ENCODE measurements at regions not wholly inside any gene's neighbourhood (a gene's known extent, or its start where the extent isn't known, plus 50 kb on each side); places are given as distances from the start of the nearest gene placed in this dataset.
"Not testable (repeated sequence)": the region's sequence is repeated elsewhere in the genome, so short reads cannot be mapped to it uniquely, and the experiment has no call there.

DNA sequence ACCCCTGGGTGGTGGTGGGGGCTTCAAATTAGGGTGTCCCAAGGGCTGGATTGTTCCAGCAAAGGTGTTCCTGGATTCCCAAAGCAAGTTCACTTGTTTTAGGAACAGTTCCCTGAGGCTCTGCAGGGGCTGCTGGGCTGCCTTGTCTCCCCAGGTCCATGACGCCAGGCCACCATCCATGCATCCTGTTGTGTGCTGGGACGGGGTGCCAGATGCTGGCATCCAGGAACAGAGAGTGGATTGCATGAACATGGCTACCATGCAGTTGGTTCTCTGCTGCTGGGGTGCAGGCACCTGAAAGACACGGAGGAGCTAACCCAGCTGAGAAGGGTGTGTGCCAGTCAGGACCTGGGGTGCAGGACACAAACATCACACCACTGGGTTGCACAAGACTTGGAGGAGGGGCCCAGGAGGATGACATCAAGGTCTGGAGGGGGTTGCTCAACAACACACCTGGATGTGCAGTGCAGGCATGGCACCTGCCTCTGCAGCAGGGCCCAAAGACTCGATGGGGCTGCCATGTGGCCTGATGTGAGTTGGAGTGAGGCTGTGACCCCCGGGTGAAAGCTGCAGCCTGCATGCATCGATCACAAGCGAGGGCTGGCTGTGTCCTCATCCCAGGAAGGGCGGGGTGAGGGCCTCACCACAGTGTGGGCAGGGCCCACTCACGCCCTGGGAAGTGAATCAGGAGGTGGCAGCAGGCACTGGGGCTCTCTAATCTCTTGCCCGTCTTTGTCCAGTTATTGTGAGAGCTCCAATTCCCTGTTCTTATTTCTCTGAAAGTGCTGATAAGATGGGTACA lies 74.0 kb upstream of the CLDN5 start:
- Histone ChIP-seq H3K4me1 (ENCODE audit: control insufficient read depth, insufficient read depth, low read length) (peaks cover 13% of the 10 kb centered on the region), H3K27me3 (ENCODE audit: control insufficient read depth, insufficient read depth, low read length) (no peaks in the 10 kb centered on the region), H3K27ac (ENCODE audit: low read length) (no peak overlapping the region), H3K36me3 (ENCODE audit: control insufficient read depth, insufficient read depth, low read length) (no peaks in the 10 kb centered on the region), H3K9me3 (ENCODE audit: control insufficient read depth, insufficient read depth, low read length) (no peaks in the 10 kb centered on the region), H3K4me3 (ENCODE audit: low read length) (no peak overlapping the region)
- H3K36me3 Mint-ChIP-seq: no peaks in the 10 kb centered on the region
- DNase-seq (peak in 1 of 2 donors; percentile 44), ATAC-seq (no peak)
- peaks cover 0 to 3% of the 10 kb centered on the region in 2 donors for H3K27me3 Mint-ChIP-seq (ENCODE audit: low read depth in 2 of 2)
- no peak overlapping the region for H3K4me3 Mint-ChIP-seq
- intact Hi-C loops (cut with micrococcal nuclease): no loop called here
- no peak overlapping the region for H3K27ac Mint-ChIP-seq
- 60% methylated on average over 10 of the region's 10 CpGs for WGBS (ENCODE audit: insufficient coverage)
- H3K4me1 Mint-ChIP-seq: peaks cover 0 to 3% of the 10 kb centered on the region in 2 donors
- TF ChIP-seq, protein P1, sequence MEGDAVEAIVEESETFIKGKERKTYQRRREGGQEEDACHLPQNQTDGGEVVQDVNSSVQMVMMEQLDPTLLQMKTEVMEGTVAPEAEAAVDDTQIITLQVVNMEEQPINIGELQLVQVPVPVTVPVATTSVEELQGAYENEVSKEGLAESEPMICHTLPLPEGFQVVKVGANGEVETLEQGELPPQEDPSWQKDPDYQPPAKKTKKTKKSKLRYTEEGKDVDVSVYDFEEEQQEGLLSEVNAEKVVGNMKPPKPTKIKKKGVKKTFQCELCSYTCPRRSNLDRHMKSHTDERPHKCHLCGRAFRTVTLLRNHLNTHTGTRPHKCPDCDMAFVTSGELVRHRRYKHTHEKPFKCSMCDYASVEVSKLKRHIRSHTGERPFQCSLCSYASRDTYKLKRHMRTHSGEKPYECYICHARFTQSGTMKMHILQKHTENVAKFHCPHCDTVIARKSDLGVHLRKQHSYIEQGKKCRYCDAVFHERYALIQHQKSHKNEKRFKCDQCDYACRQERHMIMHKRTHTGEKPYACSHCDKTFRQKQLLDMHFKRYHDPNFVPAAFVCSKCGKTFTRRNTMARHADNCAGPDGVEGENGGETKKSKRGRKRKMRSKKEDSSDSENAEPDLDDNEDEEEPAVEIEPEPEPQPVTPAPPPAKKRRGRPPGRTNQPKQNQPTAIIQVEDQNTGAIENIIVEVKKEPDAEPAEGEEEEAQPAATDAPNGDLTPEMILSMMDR (IDR thresholded peaks at IDR 0.05): no peak
- no peaks in the 10 kb centered on the region for H3K9me3 Mint-ChIP-seq

DNA sequence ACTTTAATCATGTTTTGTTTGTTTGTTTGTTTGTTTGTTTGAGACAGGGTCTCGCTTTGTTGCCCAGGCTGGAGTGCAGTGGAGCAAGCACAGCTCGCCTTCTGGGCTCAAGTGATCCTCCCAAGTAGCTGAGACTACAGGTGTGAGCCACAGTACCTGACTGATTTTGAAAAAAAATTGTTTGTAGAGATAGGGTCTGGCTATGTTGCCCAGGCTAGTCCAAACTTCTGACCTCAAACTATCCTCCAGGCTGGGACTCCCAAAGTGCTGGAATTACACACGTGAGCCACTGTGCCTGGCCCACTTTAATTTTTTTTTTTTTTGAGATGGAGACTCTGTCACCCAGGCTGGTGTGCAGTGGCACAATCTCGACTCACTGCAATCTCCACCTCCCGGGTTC lies 74.8 kb upstream of the CLDN5 start:
- Mint-ChIP-seq H3K27me3 (ENCODE audit: low read depth in 2 of 2) (peaks cover 0 to 3% of the 10 kb centered on the region in 2 donors), H3K27ac (no peak overlapping the region), H3K36me3 (no peaks in the 10 kb centered on the region), H3K9me3 (no peaks in the 10 kb centered on the region), H3K4me3 (no peak overlapping the region), H3K4me1 (peaks cover 0 to 3% of the 10 kb centered on the region in 2 donors)
- intact Hi-C loops (cut with micrococcal nuclease): no loop called here
- ATAC-seq: no peak
- no peak for DNase-seq
- no peaks in the 10 kb centered on the region for H3K9me3 ChIP-seq (ENCODE audit: control insufficient read depth, insufficient read depth, low read length)
- H3K4me3 ChIP-seq (ENCODE audit: low read length): no peak overlapping the region
- 89% methylated on average over 5 of the region's 5 CpGs for WGBS (ENCODE audit: insufficient coverage)
- peaks cover 13% of the 10 kb centered on the region for H3K4me1 ChIP-seq (ENCODE audit: control insufficient read depth, insufficient read depth, low read length)
- no peaks in the 10 kb centered on the region for H3K27me3 ChIP-seq (ENCODE audit: control insufficient read depth, insufficient read depth, low read length)
- no peak overlapping the region for H3K27ac ChIP-seq (ENCODE audit: low read length)
- TF ChIP-seq, protein P1 (IDR thresholded peaks at IDR 0.05): no peak
- H3K36me3 ChIP-seq (ENCODE audit: control insufficient read depth, insufficient read depth, low read length): no peaks in the 10 kb centered on the region

DNA sequence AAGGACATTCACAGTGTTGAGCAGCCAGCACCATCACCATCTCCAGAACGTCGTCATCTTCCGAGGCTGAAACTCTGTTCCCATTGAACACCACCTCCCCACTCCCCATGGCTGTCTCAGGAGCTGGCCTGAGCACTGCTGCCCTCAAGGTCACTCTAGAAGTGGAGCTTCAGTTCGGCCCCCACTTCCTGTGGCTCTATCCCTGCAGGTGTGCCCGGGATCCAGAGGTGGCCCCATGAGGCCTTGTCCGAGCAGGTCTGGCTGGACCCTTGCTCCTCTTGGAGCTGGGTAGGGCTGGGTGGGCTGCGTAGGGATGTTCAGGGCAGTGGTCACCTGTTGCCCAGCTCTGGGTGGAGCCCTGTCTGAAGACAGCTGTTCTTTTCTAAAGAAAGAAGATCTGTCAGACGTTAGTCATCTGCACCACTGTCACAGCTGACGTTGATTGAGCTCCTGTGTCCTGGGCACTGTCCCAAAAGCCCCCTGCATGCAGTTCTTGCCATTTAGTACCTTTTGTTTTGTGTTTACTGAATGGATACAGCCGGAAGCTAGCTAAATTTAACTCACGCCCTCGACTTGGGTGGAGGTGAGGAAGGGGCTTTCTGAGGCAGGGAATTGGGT lies 75.5 kb upstream of the CLDN5 start:
- 84% methylated on average over 12 of the region's 12 CpGs for WGBS (ENCODE audit: insufficient coverage)
- TF ChIP-seq, protein P1 (IDR thresholded peaks at IDR 0.05): no peak
- Mint-ChIP-seq H3K4me1 (peaks cover 0 to 3% of the 10 kb centered on the region in 2 donors), H3K27ac (no peak overlapping the region), H3K9me3 (no peaks in the 10 kb centered on the region), H3K4me3 (no peak overlapping the region), H3K36me3 (no peaks in the 10 kb centered on the region), H3K27me3 (ENCODE audit: low read depth in 2 of 2) (peaks cover 0 to 7% of the 10 kb centered on the region in 2 donors)
- Histone ChIP-seq H3K4me3 (ENCODE audit: low read length) (no peak overlapping the region), H3K27me3 (ENCODE audit: control insufficient read depth, insufficient read depth, low read length) (no peaks in the 10 kb centered on the region), H3K4me1 (ENCODE audit: control insufficient read depth, insufficient read depth, low read length) (peaks cover 13% of the 10 kb centered on the region), H3K9me3 (ENCODE audit: control insufficient read depth, insufficient read depth, low read length) (no peaks in the 10 kb centered on the region), H3K27ac (ENCODE audit: low read length) (no peak overlapping the region), H3K36me3 (ENCODE audit: control insufficient read depth, insufficient read depth, low read length) (no peaks in the 10 kb centered on the region)
- no peak for ATAC-seq
- intact Hi-C loops (cut with micrococcal nuclease): no loop called here
- no peak for DNase-seq

DNA sequence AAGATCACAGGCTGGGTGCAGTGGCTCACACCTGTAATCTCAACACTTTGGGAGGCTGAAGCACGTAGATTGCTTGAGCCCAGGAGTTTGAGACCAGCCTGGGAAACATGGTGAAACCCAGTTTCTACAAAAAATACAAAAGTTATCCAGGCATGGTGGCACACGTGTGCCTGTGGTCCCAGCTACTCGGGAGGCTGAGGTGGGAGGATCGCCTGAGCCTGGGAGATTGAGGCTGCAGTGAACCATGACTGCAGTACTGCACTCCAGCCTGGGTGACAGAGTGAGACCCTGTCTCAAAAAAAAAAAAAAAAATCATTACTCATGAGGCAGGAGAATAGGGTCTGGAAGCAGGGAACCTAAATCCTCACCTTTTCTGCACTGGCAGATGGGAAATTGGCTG lies 79.1 kb upstream of the CLDN5 start:
- 72% methylated on average over 4 of the region's 4 CpGs for WGBS (ENCODE audit: insufficient coverage)
- H3K9me3 Mint-ChIP-seq; H3K4me3 Mint-ChIP-seq; H3K4me1 ChIP-seq (ENCODE audit: control insufficient read depth, insufficient read depth, low read length); H3K9me3 ChIP-seq (ENCODE audit: control insufficient read depth, insufficient read depth, low read length); H3K4me3 ChIP-seq (ENCODE audit: low read length); H3K27ac Mint-ChIP-seq; H3K27ac ChIP-seq (ENCODE audit: low read length); ATAC-seq; DNase-seq; H3K36me3 ChIP-seq (ENCODE audit: control insufficient read depth, insufficient read depth, low read length); H3K4me1 Mint-ChIP-seq; intact Hi-C loops (cut with micrococcal nuclease); H3K27me3 Mint-ChIP-seq (ENCODE audit: low read depth in 2 of 2); H3K36me3 Mint-ChIP-seq; H3K27me3 ChIP-seq (ENCODE audit: control insufficient read depth, insufficient read depth, low read length): not testable (repeated sequence)

All from natural killer cell (primary cell).